ENCODE measurements at regions not wholly inside any gene's neighbourhood (a gene's known extent, or its start where the extent isn't known, plus 50 kb on each side); places are given as distances from the start of the nearest gene placed in this dataset.

- no peak for DNase-seq
- intact Hi-C loops (cut with DNase I), result no loop called here
- Histone ChIP-seq H3K4me1 (peaks cover 12 to 41% (median 15%) of the 10 kb centered on the region in 3 donors), H3K27me3 (peaks cover 0 to 14% (median 0%) of the 10 kb centered on the region in 4 donors), H3K27ac (no peak overlapping the region), H3K4me3 (no peak overlapping the region), H3K9me3 (no peaks in the 10 kb centered on the region), H3K36me3 (no peaks in the 10 kb centered on the region)
- WGBS, 2 donors, result 44 to 75% methylated on average over 1 of the region's 1 CpG
- no peak for TF ChIP-seq POLR2A (IDR thresholded peaks at IDR 0.05)
Measured at GRCh38 chr2:37869771-37870170, 55.3 kb upstream of the RMDN2 start.

GRCh38 chr2:37870829-37871228 lies 54.3 kb upstream of the RMDN2 start:
- 31 to 48% methylated on average over 4 of the region's 4 CpGs for whole genome bisulfite sequencing, 2 donors
- H3K27ac ChIP-seq, result peak overlapping the region in 3 of 4 donors; percentile 7 to 63 (median 25)
- TF ChIP-seq POLR2A (IDR thresholded peaks at IDR 0.05), result no peak
- no peak for TF ChIP-seq CTCF (IDR thresholded peaks at IDR 0.05)
- H3K4me1 ChIP-seq, result peaks cover 12 to 41% (median 15%) of the 10 kb centered on the region in 3 donors
- no peak overlapping the region for H3K4me3 ChIP-seq
- no peak for DNase-seq
- peaks cover 0 to 18% (median 0%) of the 10 kb centered on the region in 4 donors for H3K27me3 ChIP-seq
- no peaks in the 10 kb centered on the region for H3K9me3 ChIP-seq
- no peaks in the 10 kb centered on the region for H3K36me3 ChIP-seq
- intact Hi-C loops (cut with DNase I), result no loop called here

GRCh38 chr2:37871456-37872191 lies 53.5 kb upstream of the RMDN2 start:
- Histone ChIP-seq H3K9me3 (no peaks in the 10 kb centered on the region), H3K27ac (peak overlapping the region in 2 of 4 donors; percentile 46 to 52), H3K27me3 (peaks cover 0 to 18% (median 0%) of the 10 kb centered on the region in 4 donors), H3K4me1 (peaks cover 12 to 38% (median 15%) of the 10 kb centered on the region in 3 donors), H3K4me3 (no peak overlapping the region), H3K36me3 (no peaks in the 10 kb centered on the region)
- no peak for TF ChIP-seq CTCF (IDR thresholded peaks at IDR 0.05)
- no peak for TF ChIP-seq POLR2A (IDR thresholded peaks at IDR 0.05)
- intact Hi-C loops (cut with DNase I), result no loop called here
- DNase-seq, result no peak
- 34 to 43% methylated on average over 7 of the region's 7 CpGs for WGBS, 2 donors

GRCh38 chr2:37872192-37872750 lies 52.8 kb upstream of the RMDN2 start:
- TF ChIP-seq POLR2A (IDR thresholded peaks at IDR 0.05) (no peak), CTCF (IDR thresholded peaks at IDR 0.05) (no peak)
- H3K27ac ChIP-seq, result peak overlapping the region in 3 of 4 donors; percentile 18 to 52 (median 38)
- peaks cover 12 to 36% (median 15%) of the 10 kb centered on the region in 3 donors for H3K4me1 ChIP-seq
- DNase-seq, result no peak
- peaks cover 0 to 18% (median 0%) of the 10 kb centered on the region in 4 donors for H3K27me3 ChIP-seq
- no peaks in the 10 kb centered on the region for H3K9me3 ChIP-seq
- intact Hi-C loops (cut with DNase I), result no loop called here
- H3K4me3 ChIP-seq, result no peak overlapping the region
- H3K36me3 ChIP-seq, result no peaks in the 10 kb centered on the region
- WGBS, 2 donors, result 59 to 67% methylated on average over 3 to 4 of the region's 5 CpGs

GRCh38 chr2:37873229-37873628 lies 51.9 kb upstream of the RMDN2 start:
- 61 to 81% methylated on average over 3 of the region's 3 CpGs for WGBS, 2 donors
- TF ChIP-seq POLR2A (IDR thresholded peaks at IDR 0.05), result no peak
- no peaks in the 10 kb centered on the region for H3K36me3 ChIP-seq
- no peaks in the 10 kb centered on the region for H3K9me3 ChIP-seq
- intact Hi-C loops (cut with DNase I), result no loop called here
- DNase-seq, result no peak
- H3K4me3 ChIP-seq, result no peak overlapping the region
- H3K27me3 ChIP-seq, result peaks cover 0 to 18% (median 0%) of the 10 kb centered on the region in 4 donors
- H3K4me1 ChIP-seq, result peaks cover 12 to 36% (median 15%) of the 10 kb centered on the region in 3 donors
- peak overlapping the region in 1 of 4 donors; percentile 18 for H3K27ac ChIP-seq

- Histone ChIP-seq H3K4me1 (peaks cover 12 to 36% (median 15%) of the 10 kb centered on the region in 3 donors), H3K9me3 (no peaks in the 10 kb centered on the region), H3K4me3 (no peak overlapping the region), H3K27me3 (peaks cover 0 to 18% (median 0%) of the 10 kb centered on the region in 4 donors), H3K27ac (no peak overlapping the region), H3K36me3 (no peaks in the 10 kb centered on the region)
- WGBS, 2 donors, result 87 to 93% methylated on average over 7 of the region's 7 CpGs
- intact Hi-C loops (cut with DNase I), result no loop called here
- TF ChIP-seq POLR2A (IDR thresholded peaks at IDR 0.05), result no peak
- no peak for TF ChIP-seq CTCF (IDR thresholded peaks at IDR 0.05)
- DNase-seq, result no peak
Measured at GRCh38 chr2:37873749-37874330, 51.2 kb upstream of the RMDN2 start.

Measured in esophagus squamous epithelium (tissue), 5 donors.